PFSK-1 (cell line): ENCODE measurements at regions not wholly inside any gene's neighbourhood (a gene's known extent, or its start where the extent isn't known, plus 50 kb on each side); places are given as distances from the start of the nearest gene placed in this dataset.

Source experiments
- FOXP2 ChIP-seq: optimal IDR thresholded peaks from 2 replicates; pipeline ENCODE3; 2011; ENCODE audit warnings: borderline replicate concordance, control low read depth, inconsistent platforms; ENCODE audit not compliant: insufficient read depth; ENCODE audit errors: extremely low read length, extremely low read depth
- POLR2AphosphoS5 ChIP-seq: IDR thresholded peaks from 2 replicates; pipeline ENCODE4 v1.6.1; 2012; ENCODE audit warnings: low read depth, mild to moderate bottlenecking, control low read depth, low read length, moderate library complexity
- SIN3A ChIP-seq: IDR thresholded peaks from 2 replicates; pipeline ENCODE4 v1.6.1; 2012; ENCODE audit warnings: mild to moderate bottlenecking, low read length, moderate library complexity, borderline replicate concordance; ENCODE audit not compliant: insufficient read depth
- TAF1 ChIP-seq: IDR thresholded peaks from 2 replicates; pipeline ENCODE4 v1.6.1; 2012; ENCODE audit warnings: low read length, control low read depth, borderline replicate concordance; ENCODE audit not compliant: insufficient read depth
- TF ChIP-seq, protein P1 (sequence below), 2 experiments: IDR thresholded peaks; 2 replicates each; pipeline versions ENCODE4 v1.6.1 to v1.8.0; 2011 to 2012; ENCODE audit warnings: low read depth in 2 of 2, low read length in 2 of 2, control low read depth in 1 of 2, inconsistent platforms in 1 of 2, mild to moderate bottlenecking in 1 of 2, moderate library complexity in 1 of 2; ENCODE audit not compliant: insufficient read depth in 1 of 2

DNA sequence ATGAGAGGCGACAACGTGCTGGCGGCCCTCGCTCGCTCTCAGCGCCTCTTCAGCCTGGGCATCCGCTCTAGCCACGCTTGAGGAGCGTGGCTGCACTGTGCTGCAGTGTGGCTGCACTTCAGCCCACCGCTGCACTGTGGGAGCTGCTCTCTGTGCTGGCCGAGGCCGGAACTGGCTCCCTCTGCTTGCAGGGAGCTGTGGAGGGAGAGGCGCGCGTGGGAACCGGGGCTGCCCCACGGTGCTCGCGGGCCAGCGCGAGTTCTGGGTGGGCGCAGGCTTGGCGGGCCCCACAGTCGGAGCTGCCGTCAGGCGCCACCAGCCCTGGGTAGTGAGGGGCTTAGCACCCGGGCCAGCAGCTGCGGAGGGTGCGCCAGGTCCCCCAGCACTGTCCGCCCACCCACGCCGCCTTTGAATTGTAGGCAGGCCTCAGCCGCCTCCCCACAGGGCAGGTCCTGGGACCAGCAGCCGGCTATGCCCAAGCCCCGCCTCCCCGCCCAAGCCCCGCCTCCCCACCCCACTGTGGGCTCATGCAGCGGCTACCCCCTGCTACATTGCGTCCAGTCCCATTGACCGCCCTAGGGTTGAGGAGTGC lies 974.2 kb downstream of the FSCB start:
- TF ChIP-seq POLR2AphosphoS5 (no peak), TAF1 (no peak), FOXP2 (no peak), SIN3A (no peak)
- TF ChIP-seq, protein P1, sequence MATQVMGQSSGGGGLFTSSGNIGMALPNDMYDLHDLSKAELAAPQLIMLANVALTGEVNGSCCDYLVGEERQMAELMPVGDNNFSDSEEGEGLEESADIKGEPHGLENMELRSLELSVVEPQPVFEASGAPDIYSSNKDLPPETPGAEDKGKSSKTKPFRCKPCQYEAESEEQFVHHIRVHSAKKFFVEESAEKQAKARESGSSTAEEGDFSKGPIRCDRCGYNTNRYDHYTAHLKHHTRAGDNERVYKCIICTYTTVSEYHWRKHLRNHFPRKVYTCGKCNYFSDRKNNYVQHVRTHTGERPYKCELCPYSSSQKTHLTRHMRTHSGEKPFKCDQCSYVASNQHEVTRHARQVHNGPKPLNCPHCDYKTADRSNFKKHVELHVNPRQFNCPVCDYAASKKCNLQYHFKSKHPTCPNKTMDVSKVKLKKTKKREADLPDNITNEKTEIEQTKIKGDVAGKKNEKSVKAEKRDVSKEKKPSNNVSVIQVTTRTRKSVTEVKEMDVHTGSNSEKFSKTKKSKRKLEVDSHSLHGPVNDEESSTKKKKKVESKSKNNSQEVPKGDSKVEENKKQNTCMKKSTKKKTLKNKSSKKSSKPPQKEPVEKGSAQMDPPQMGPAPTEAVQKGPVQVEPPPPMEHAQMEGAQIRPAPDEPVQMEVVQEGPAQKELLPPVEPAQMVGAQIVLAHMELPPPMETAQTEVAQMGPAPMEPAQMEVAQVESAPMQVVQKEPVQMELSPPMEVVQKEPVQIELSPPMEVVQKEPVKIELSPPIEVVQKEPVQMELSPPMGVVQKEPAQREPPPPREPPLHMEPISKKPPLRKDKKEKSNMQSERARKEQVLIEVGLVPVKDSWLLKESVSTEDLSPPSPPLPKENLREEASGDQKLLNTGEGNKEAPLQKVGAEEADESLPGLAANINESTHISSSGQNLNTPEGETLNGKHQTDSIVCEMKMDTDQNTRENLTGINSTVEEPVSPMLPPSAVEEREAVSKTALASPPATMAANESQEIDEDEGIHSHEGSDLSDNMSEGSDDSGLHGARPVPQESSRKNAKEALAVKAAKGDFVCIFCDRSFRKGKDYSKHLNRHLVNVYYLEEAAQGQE (IDR thresholded peaks at IDR 0.05; ENCODE audit: insufficient read depth in 1 of 2, low read depth in 2 of 2, low read length in 2 of 2) = no peak

DNA sequence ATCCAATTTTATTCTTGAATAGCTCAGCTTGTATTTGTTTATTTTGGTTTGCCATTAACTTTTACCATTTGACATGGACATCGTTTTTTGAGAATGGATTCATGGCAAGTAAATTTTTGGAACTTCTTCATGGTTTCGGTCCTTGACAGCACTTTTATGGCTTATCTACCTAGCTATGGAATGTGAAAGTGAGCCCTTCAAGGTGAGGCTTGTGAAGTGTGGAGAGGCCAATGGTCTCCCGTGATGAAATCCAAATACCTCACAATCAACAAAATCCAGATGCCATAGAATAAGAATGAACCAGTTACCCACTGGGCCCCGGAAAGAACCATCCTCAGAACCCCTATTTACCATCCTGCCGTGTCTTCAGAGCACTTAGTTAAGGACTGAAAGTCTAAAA lies 978.8 kb downstream of the FSCB start:
- no peak for TF ChIP-seq TAF1
- TF ChIP-seq, protein P1 (IDR thresholded peaks at IDR 0.05; ENCODE audit: insufficient read depth in 1 of 2, low read depth in 2 of 2, low read length in 2 of 2) = no peak
- no peak for TF ChIP-seq POLR2AphosphoS5
- TF ChIP-seq SIN3A = no peak
- TF ChIP-seq FOXP2 = no peak

DNA sequence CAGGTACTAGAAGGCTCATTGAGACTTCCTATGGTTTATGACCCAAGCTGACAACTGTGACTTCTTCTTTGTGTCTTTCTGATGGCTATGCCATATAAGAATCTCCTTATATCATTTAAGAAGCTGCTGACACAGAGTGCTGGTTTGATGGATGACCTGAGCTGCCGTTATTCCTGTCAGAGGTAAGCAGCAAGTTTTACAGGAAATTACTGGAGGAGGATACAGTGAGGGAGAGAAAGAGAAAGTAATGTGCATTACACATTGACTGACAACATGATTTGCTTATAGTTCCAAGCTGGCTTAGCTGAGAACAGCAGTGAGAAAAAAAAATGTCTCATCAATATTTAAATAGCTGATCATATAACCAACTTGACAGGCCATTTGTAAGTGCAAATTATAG lies 981.4 kb downstream of the FSCB start:
- TF ChIP-seq FOXP2 = no peak
- TF ChIP-seq POLR2AphosphoS5 = no peak
- TF ChIP-seq, protein P1 (IDR thresholded peaks at IDR 0.05; ENCODE audit: insufficient read depth in 1 of 2, low read depth in 2 of 2, low read length in 2 of 2) = no peak
- TF ChIP-seq SIN3A = no peak
- TF ChIP-seq TAF1 = no peak

DNA sequence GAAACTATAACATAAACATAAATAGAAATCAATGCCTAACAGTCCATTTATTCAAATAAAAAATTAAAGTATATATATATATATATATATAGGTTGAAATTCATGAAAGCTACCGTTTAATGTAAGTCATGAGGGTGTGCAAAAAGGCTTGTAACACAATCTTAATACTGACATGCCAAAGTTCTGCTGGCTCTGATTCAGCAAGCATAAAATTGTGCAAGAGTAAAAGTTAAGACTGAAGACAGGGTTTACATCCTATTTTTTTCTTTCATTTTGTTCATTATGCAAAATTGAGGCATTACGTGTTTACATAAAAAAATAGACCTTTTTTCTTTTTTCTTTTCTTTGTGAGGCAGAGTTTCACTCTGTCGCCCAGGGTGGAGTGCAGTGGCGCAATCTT lies 984.2 kb downstream of the FSCB start:
- no peak for TF ChIP-seq SIN3A

DNA sequence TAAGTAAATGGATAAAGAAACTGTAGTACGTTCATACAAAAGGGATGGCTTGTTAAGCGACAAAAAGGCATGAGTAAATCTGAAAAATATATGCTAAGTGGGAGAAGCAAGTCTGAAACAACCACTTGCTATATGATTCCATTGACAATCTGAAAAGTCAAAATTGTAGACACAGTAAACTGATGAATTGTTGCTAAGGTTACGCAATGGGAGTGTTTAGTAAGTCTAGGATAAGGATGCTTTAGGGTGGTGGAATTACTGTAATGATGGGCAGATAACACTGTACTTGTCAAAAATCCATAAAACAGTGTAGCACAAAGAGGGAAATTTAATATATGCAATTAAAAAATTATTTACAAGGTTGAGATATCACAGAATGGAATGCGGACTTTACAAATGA lies 984.9 kb downstream of the FSCB start:
- TF ChIP-seq, protein P1 (IDR thresholded peaks at IDR 0.05; ENCODE audit: insufficient read depth in 1 of 2, low read depth in 2 of 2, low read length in 2 of 2) = no peak
- no peak for TF ChIP-seq FOXP2
- TF ChIP-seq POLR2AphosphoS5 = no peak
- no peak for TF ChIP-seq TAF1
- TF ChIP-seq SIN3A = no peak
